ENCODE measurements at regions not wholly inside any gene's neighbourhood (a gene's known extent, or its start where the extent isn't known, plus 50 kb on each side); places are given as distances from the start of the nearest gene placed in this dataset.

DNA sequence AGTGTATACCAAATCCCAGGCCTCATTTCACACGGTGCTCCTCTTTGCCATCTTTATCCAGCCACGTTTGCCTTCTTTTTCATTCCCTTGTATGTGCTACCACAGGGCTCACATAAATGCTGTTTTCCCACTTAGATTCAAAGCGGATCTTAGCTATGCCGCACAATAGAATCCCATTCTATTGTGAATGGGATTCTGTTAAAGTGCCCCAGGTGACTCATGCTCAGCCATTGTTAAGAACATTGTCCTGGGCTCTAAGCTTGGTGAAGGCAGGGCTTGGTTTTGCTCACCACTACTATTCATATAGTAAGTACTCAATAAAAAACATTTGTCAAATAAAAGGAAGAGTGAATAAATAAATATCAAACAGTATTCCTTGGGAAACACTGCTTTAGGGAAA lies 72.3 kb upstream of the PHYHIPL start:
- TF ChIP-seq, protein P1, sequence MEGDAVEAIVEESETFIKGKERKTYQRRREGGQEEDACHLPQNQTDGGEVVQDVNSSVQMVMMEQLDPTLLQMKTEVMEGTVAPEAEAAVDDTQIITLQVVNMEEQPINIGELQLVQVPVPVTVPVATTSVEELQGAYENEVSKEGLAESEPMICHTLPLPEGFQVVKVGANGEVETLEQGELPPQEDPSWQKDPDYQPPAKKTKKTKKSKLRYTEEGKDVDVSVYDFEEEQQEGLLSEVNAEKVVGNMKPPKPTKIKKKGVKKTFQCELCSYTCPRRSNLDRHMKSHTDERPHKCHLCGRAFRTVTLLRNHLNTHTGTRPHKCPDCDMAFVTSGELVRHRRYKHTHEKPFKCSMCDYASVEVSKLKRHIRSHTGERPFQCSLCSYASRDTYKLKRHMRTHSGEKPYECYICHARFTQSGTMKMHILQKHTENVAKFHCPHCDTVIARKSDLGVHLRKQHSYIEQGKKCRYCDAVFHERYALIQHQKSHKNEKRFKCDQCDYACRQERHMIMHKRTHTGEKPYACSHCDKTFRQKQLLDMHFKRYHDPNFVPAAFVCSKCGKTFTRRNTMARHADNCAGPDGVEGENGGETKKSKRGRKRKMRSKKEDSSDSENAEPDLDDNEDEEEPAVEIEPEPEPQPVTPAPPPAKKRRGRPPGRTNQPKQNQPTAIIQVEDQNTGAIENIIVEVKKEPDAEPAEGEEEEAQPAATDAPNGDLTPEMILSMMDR (IDR thresholded peaks at IDR 0.05): no peak
- peaks cover 7% of the 10 kb centered on the region for H3K4me1 Mint-ChIP-seq (ENCODE audit: low read depth)
- no peak overlapping the region for H3K4me3 Mint-ChIP-seq
- H3K9me3 Mint-ChIP-seq: no peaks in the 10 kb centered on the region
- H3K27ac Mint-ChIP-seq: no peak overlapping the region
- peaks cover 9% of the 10 kb centered on the region; the same call in 1 of the 2 replicates for H3K27me3 Mint-ChIP-seq (ENCODE audit: insufficient read depth)
- no peak for DNase-seq
- H3K36me3 Mint-ChIP-seq (ENCODE audit: low read depth): no peaks in the 10 kb centered on the region

DNA sequence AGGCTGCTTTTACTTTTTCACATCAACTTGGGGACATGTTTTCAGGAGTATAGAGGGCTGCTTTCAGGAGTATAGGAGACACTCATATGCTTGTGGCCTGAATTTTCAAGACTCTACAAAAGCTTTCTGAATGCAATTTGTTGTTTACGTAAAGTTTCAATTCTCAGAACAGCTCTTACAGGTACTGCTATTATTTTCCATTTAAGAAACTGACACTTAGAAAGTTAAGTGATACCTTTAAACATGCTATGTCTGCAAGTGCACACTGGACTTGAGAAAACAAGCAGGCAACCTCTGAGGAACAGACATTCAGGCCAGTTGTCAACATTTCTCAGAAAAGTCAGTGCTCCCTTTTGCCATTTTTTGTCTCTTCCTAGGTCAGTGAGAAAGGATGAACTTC lies 70.0 kb upstream of the PHYHIPL start:
- Mint-ChIP-seq H3K4me3 (no peak overlapping the region), H3K9me3 (no peaks in the 10 kb centered on the region), H3K4me1 (ENCODE audit: low read depth) (no peaks in the 10 kb centered on the region), H3K27ac (no peak overlapping the region), H3K27me3 (ENCODE audit: insufficient read depth) (peaks cover 11% of the 10 kb centered on the region), H3K36me3 (ENCODE audit: low read depth) (no peaks in the 10 kb centered on the region)
- TF ChIP-seq, protein P1 (IDR thresholded peaks at IDR 0.05): no peak
- DNase-seq: no peak

DNA sequence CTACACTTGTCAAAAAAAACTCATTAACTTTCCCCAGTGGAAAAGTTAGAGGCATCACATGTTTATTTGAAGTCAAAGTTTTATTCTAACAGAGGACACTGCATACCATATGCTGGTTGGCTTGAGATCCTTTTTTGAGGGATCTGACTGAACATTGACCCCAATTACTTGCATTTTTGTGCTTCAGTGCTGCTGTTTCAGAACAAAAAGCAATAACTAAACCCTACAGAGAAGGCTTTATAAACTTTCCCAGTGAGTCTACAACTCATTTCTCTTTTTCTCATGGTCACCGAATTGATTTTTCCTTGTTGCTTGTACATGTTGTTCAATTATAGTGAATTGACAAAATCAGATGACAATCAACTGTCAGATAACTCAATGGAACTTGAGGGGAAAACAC lies 69.3 kb upstream of the PHYHIPL start:
- no peak for DNase-seq
- Mint-ChIP-seq H3K27ac (no peak overlapping the region), H3K4me3 (no peak overlapping the region), H3K27me3 (ENCODE audit: insufficient read depth) (peaks cover 11% of the 10 kb centered on the region), H3K36me3 (ENCODE audit: low read depth) (no peaks in the 10 kb centered on the region), H3K9me3 (no peaks in the 10 kb centered on the region), H3K4me1 (ENCODE audit: low read depth) (no peaks in the 10 kb centered on the region)
- TF ChIP-seq, protein P1 (IDR thresholded peaks at IDR 0.05): no peak

DNA sequence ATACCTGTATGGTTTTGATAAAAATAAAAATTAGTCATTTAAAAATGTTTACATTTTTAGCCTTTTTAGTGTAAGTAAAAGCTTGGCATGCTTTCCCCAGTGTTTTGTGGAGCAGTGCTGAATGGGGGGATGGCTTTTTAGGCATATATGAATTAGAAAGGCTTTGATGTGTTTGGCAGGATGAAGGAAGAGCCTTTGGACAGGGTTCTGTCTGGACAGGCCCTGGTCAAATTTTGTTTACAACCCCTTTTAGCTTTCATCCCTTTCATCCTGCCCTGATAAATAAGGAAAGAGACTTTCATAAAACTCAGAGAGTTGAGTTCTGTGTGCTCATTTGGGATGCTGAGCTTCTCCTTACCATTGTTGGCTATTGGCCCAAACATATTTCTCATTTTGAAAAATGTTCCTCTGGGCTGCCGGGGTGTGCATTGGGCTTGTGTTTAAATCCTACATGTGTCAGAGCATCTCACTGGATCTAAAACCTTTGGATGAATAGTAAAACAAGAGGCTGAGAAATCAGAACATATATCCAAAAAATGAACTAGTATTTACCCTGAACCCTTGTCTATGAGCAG lies 68.1 kb upstream of the PHYHIPL start:
- H3K27me3 Mint-ChIP-seq (ENCODE audit: insufficient read depth): peaks cover 11% of the 10 kb centered on the region

DNA sequence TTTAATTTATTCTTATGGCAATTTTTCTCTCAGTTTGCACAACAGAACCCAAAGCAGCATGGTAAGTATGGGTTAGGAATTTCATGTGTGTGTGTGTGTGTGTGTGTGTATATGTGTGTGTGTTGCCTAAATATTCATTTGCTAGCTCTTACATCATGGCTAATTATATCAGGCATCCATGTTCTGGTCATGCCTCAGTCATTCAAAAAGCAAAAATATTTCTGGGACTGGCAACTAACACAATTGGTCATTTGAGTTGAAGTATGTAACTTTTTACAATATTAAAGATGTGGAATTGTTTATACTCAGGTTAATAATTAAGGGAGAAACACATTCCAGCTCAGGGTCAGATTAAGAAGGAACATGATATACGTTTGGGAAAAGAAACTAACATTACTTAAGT lies 67.6 kb upstream of the PHYHIPL start:
- no peak overlapping the region for H3K4me3 Mint-ChIP-seq

More for the DNA sequence above, 68.1 kb upstream of the PHYHIPL start:
- TF ChIP-seq, protein P1 (IDR thresholded peaks at IDR 0.05): no peak
- Mint-ChIP-seq H3K36me3 (ENCODE audit: low read depth) (no peaks in the 10 kb centered on the region), H3K9me3 (no peaks in the 10 kb centered on the region), H3K4me1 (ENCODE audit: low read depth) (no peaks in the 10 kb centered on the region), H3K4me3 (no peak overlapping the region), H3K27ac (no peak overlapping the region)
- DNase-seq: no peak

More for the DNA sequence above, 67.6 kb upstream of the PHYHIPL start:
- H3K27me3 Mint-ChIP-seq (ENCODE audit: insufficient read depth): peaks cover 11% of the 10 kb centered on the region
- H3K36me3 Mint-ChIP-seq (ENCODE audit: low read depth): no peaks in the 10 kb centered on the region
- H3K4me1 Mint-ChIP-seq (ENCODE audit: low read depth): no peaks in the 10 kb centered on the region
- DNase-seq: no peak
- TF ChIP-seq, protein P1 (IDR thresholded peaks at IDR 0.05): no peak
- no peaks in the 10 kb centered on the region for H3K9me3 Mint-ChIP-seq
- H3K27ac Mint-ChIP-seq: no peak overlapping the region

Measured in HFFc6 (cell line).